GM12874 (cell line): ENCODE measurements at regions not wholly inside any gene's neighbourhood (a gene's known extent, or its start where the extent isn't known, plus 50 kb on each side); places are given as distances from the start of the nearest gene placed in this dataset.

Experiments used
- CTCF ChIP-seq: IDR thresholded peaks from 2 replicates; pipeline ENCODE4 v1.5.1; 2011; ENCODE audit warnings: low read depth, mild to moderate bottlenecking, control low read depth, low read length, moderate library complexity; ENCODE audit not compliant: insufficient read depth

- TF ChIP-seq CTCF, result no peak
Observed at GRCh38 chr13:76635232-76636230, 250.7 kb downstream of the KCTD12 start.

GRCh38 chr13:76634431-76635191 lies 251.6 kb downstream of the KCTD12 start:
- TF ChIP-seq CTCF, result no peak

- no peak for TF ChIP-seq CTCF
Observed at GRCh38 chr13:76632401-76633044, 253.7 kb downstream of the KCTD12 start.

- no peak for TF ChIP-seq CTCF
Observed at GRCh38 chr13:76630629-76631230, 255.5 kb downstream of the KCTD12 start.

GRCh38 chr13:76622315-76623040 lies 263.7 kb downstream of the KCTD12 start:
- TF ChIP-seq CTCF, result no peak

- TF ChIP-seq CTCF, result no peak
Observed at GRCh38 chr13:76621705-76622104, 264.5 kb downstream of the KCTD12 start.
